IPS-15b (cell line): ENCODE measurements at regions not wholly inside any gene's neighbourhood (a gene's known extent, or its start where the extent isn't known, plus 50 kb on each side); places are given as distances from the start of the nearest gene placed in this dataset.

ENCODE experiments used
- H3K27me3 ChIP-seq: one replicate; pipeline ENCODE4 v1.6.1; 2013; ENCODE audit warnings: low read length; ENCODE audit not compliant: control insufficient read depth, insufficient read depth
- H3K36me3 ChIP-seq: one replicate; pipeline ENCODE4 v1.6.1; 2013; ENCODE audit warnings: low read length; ENCODE audit not compliant: control insufficient read depth, insufficient read depth
- H3K4me1 ChIP-seq: one replicate; pipeline ENCODE4 v1.6.1; 2013; ENCODE audit warnings: mild to moderate bottlenecking, low read length; ENCODE audit not compliant: control insufficient read depth, insufficient read depth
- H3K4me3 ChIP-seq: one replicate; pipeline ENCODE4 v1.5.1; 2013; ENCODE audit warnings: low read depth, low read length
- H3K9ac ChIP-seq: one replicate; pipeline ENCODE4 v1.6.1; 2013; ENCODE audit warnings: low read depth, mild to moderate bottlenecking, low read length
- H3K9me3 ChIP-seq: one replicate; pipeline ENCODE4 v1.6.1; 2013; ENCODE audit warnings: mild to moderate bottlenecking, low read length; ENCODE audit not compliant: control insufficient read depth, insufficient read depth

DNA sequence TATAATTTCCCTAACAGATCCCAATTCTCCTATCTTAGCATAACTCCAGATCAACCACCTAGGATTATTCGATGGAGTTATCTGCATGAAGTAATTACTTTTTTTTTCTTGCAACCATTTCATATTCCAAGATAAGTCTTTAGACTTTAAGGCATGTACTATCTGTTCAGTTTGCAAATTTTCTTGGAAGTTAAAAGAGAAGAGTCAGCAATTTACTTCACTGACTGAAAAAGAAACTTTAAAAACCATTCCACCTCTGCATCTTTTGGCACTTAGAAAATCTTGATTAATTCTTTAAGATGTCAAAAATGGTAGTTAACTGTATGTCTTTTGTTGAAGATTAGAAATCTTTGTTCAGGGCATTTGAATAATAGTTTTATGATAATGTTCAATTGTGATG lies 830.5 kb upstream of the KLHL29 start:
- H3K27me3 ChIP-seq, result no peaks in the 10 kb centered on the region
- H3K36me3 ChIP-seq, result no peaks in the 10 kb centered on the region
- H3K4me3 ChIP-seq, result no peak overlapping the region
- H3K9me3 ChIP-seq, result no peaks in the 10 kb centered on the region
- H3K4me1 ChIP-seq, result no peaks in the 10 kb centered on the region
- H3K9ac ChIP-seq, result no peak overlapping the region

DNA sequence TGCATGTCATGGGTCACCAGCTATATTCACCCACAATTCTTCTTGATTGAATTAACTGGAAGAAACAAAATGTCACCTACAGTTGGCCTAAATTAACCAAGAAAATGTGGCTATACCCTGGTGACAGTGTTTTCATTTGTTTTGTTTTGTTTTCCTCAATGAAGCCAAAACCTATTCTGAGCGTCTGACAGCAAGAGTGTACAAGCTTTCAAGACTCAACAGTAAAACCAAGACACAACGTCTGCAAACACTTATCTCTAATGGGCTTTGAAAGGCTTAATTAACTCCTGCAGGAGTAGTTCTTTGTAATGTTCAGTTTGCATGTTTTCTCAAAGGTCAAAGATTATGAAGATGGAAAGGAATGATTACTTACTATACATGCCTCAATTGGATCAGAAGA lies 827.6 kb upstream of the KLHL29 start:
- H3K27me3 ChIP-seq, result no peaks in the 10 kb centered on the region
- no peak overlapping the region for H3K9ac ChIP-seq
- H3K9me3 ChIP-seq, result no peaks in the 10 kb centered on the region
- no peaks in the 10 kb centered on the region for H3K4me1 ChIP-seq
- H3K4me3 ChIP-seq, result no peak overlapping the region
- no peaks in the 10 kb centered on the region for H3K36me3 ChIP-seq

DNA sequence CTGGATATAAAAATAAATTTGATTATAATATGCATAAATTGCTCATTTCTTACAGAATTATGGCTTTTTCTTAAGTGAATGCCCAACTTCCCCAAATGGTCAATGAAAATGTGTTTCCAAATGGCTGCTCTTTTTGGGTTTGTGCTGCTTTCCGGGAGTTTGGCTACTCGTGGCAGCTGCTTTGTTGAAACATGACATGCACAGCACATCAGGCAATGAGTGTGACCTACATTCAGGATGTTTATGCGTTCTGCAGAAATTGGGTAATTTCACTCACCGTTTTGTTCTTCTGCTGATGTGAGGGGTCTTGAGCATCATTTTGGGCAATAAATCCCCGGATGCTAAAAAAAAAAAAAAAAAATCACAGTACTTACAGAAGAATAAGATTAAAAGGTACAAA lies 825.0 kb upstream of the KLHL29 start:
- Histone ChIP-seq H3K4me3 (no peak overlapping the region), H3K9ac (no peak overlapping the region), H3K4me1 (no peaks in the 10 kb centered on the region), H3K27me3 (no peaks in the 10 kb centered on the region), H3K36me3 (no peaks in the 10 kb centered on the region), H3K9me3 (no peaks in the 10 kb centered on the region)

DNA sequence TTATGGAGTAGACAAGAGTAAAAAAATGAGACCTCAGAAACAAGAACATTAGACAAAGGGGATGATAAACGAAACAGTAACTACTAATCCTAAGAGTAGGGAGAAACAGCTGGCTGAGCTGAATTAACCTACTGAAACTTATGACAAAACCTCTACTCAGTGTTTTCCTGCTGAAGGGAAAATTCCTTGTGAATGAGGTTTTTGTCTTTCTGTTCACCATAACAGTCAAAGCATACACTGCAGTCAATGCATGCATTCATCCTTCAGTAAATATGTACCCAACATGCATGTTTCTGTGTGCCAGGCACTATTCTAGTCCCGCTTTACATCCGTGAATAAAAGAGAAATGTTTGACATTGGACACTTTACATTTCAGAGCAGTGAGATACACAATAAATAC lies 805.6 kb upstream of the KLHL29 start:
- H3K36me3 ChIP-seq, result no peaks in the 10 kb centered on the region
- no peaks in the 10 kb centered on the region for H3K27me3 ChIP-seq
- H3K4me1 ChIP-seq, result no peaks in the 10 kb centered on the region
- H3K9me3 ChIP-seq, result peaks cover 12% of the 10 kb centered on the region
- no peak overlapping the region for H3K9ac ChIP-seq
- H3K4me3 ChIP-seq, result no peak overlapping the region

DNA sequence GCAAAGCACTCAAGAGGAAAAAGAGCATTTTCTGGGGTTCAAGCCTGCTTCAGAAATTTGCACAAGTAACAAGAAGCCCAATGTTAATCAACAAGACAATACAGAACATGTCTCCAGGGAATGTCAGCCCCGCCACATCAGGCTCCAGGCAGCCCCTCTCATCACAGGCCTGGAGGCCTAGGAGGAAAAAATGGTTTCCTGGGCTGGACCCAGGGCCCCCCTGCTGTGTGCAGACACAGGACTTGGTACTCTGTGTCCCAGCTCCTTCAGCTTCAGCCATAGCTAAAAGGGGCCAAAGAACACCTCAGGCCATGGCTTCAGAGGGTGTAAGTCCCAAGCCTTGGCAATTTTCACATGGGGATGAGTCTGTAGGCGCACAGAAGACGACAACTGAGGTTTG lies 802.9 kb upstream of the KLHL29 start:
- Histone ChIP-seq H3K36me3 (no peaks in the 10 kb centered on the region), H3K4me1 (no peaks in the 10 kb centered on the region), H3K9me3 (peaks cover 12% of the 10 kb centered on the region), H3K27me3 (no peaks in the 10 kb centered on the region), H3K9ac (no peak overlapping the region), H3K4me3 (no peak overlapping the region)

DNA sequence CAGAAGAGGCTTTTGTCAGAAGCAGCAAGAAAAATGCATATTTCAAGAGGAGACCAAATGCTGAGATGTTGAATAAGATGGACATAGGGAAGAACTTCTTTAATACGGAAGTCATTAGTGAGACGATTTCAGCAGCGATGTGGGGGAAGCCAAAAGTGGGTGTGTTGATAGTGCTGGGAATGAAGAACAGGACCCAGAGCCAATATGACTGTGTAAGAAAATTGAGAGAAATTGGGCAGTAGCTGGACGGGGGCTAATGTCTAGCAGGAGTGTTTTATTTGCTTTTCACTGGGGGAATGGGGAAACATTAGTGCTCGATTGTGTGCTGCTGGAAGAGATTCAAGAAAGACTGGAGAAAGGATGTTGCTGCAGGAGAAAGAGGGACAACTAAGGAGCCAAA lies 788.7 kb upstream of the KLHL29 start:
- H3K4me3 ChIP-seq, result no peak overlapping the region
- H3K4me1 ChIP-seq, result no peaks in the 10 kb centered on the region
- H3K9ac ChIP-seq, result no peak overlapping the region
- H3K27me3 ChIP-seq, result no peaks in the 10 kb centered on the region
- H3K36me3 ChIP-seq, result no peaks in the 10 kb centered on the region
- H3K9me3 ChIP-seq, result no peaks in the 10 kb centered on the region

DNA sequence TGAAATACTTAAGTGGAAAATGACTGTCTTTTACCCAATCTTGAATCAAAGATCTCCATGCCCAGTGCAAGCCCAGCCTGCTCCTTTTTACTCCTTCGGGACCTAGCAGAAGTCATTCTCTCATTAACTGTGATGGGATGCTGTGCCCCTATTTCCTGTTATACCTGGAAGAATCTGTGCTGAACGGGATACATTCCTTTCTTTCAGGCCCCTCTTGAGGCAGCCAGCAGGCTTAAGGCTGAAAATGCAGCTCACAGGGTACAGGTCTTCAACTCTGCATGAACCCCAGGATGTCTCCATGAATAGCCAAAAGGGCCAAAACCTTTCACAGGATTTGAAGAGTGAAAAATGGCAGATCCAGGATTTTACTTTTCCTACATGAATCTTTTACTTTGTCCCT lies 784.8 kb upstream of the KLHL29 start:
- Histone ChIP-seq H3K36me3 (no peaks in the 10 kb centered on the region), H3K9me3 (no peaks in the 10 kb centered on the region), H3K4me3 (no peak overlapping the region), H3K4me1 (no peaks in the 10 kb centered on the region), H3K9ac (no peak overlapping the region), H3K27me3 (no peaks in the 10 kb centered on the region)

DNA sequence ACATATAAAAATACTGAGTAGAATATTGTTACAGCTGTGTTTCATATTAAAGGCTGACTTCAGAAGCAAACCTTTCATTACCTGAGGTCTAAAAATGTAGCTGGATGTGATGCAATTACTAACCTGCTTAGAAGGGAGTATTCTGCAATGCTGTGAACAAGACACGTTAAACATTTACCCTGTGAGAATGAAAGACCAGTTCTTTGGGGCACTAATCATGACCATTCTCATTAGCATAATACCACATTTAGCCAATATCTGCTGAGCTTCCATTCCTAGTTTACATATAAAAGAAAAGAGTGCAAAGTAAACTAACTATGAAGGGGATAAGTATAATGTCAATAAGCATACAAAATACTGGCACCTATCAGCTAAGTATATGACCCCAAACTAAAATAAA lies 784.0 kb upstream of the KLHL29 start:
- H3K27me3 ChIP-seq, result no peaks in the 10 kb centered on the region
- no peaks in the 10 kb centered on the region for H3K9me3 ChIP-seq
- no peak overlapping the region for H3K9ac ChIP-seq
- H3K4me1 ChIP-seq, result no peaks in the 10 kb centered on the region
- no peak overlapping the region for H3K4me3 ChIP-seq
- H3K36me3 ChIP-seq, result no peaks in the 10 kb centered on the region

DNA sequence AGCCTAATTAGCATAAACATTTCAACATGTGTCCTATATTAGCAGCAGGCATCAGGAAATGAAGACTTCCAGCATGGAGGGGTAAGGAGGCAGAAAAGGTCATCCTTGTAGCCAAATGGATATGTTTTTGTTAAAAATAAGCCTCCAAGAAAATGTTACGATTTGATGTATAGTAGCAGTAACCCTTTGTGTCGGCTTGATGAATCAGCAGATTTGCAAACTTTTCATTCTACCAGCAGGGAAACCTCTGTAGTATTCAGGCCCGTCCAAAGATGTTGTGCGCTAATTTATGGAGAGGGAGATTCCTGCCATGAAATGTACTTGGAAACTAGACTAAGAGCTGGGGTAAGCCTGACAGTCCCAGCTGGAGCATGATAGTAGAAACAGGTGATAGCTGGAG lies 780.8 kb upstream of the KLHL29 start:
- Histone ChIP-seq H3K4me3 (no peak overlapping the region), H3K9ac (no peak overlapping the region), H3K4me1 (no peaks in the 10 kb centered on the region), H3K9me3 (no peaks in the 10 kb centered on the region), H3K27me3 (no peaks in the 10 kb centered on the region), H3K36me3 (no peaks in the 10 kb centered on the region)

DNA sequence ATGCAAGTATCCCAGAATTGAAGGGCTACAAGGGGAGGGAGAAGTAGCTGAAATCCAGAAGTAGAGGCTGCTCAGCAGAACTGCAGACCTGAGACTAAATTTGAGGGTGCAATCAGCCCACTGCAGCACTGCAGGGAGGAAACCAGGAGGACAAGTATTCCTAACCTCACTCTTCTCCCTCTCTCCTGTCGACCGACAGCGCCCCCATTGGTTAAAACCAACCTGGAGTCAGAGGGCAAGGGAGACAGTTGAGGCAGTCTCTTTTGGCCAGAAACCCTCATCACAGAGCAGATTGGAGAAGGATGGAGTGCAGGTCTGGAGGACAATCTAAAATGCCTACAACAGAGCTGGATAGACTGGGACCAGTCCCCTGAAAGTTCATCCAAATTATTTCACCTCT lies 768.9 kb upstream of the KLHL29 start:
- Histone ChIP-seq H3K4me3 (no peak overlapping the region), H3K4me1 (no peaks in the 10 kb centered on the region), H3K9ac (no peak overlapping the region), H3K9me3 (no peaks in the 10 kb centered on the region), H3K36me3 (no peaks in the 10 kb centered on the region), H3K27me3 (no peaks in the 10 kb centered on the region)

DNA sequence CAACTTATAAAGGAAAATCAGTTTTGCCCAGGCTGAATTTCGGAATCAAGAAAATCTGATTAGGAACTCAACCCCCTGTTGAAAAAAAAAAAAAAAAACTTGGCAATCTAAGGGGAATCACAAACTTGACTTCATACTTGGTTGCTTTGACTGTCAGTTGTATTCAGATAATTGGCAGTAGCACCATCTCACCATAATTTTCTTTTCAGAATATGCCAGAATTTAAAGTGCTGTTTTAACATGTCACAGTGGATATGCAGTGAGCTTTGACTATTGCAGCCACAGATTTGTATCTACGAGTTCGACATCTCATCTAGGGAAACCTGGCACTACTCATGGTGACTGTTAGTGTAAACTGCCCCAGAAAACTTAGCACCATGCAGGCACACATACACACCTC lies 761.4 kb upstream of the KLHL29 start:
- Histone ChIP-seq H3K4me3 (no peak overlapping the region), H3K9ac (no peak overlapping the region), H3K9me3 (no peaks in the 10 kb centered on the region), H3K4me1 (no peaks in the 10 kb centered on the region), H3K36me3 (no peaks in the 10 kb centered on the region), H3K27me3 (no peaks in the 10 kb centered on the region)

DNA sequence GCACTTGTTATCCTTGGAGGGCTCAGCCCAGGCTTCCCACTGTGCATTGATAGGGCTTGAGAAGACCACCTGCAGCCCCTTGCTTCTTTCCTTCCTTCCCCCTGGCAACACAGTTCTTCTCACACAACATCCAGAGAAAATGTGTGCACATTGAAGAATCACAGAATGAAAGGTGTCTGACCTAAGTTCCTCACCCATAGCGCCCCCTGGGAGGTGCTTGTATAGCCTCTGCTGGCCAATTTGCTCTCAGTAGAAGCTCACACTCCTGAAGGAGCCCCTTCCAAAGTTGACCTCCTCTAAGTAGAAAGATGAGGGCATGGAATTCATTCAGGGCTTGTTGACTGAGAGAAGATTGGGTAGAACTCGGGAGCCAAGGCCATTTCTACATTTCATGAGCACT lies 758.4 kb upstream of the KLHL29 start:
- H3K9me3 ChIP-seq, result no peaks in the 10 kb centered on the region
- no peaks in the 10 kb centered on the region for H3K4me1 ChIP-seq
- H3K36me3 ChIP-seq, result no peaks in the 10 kb centered on the region
- H3K4me3 ChIP-seq, result no peak overlapping the region
- H3K27me3 ChIP-seq, result no peaks in the 10 kb centered on the region
- no peak overlapping the region for H3K9ac ChIP-seq

DNA sequence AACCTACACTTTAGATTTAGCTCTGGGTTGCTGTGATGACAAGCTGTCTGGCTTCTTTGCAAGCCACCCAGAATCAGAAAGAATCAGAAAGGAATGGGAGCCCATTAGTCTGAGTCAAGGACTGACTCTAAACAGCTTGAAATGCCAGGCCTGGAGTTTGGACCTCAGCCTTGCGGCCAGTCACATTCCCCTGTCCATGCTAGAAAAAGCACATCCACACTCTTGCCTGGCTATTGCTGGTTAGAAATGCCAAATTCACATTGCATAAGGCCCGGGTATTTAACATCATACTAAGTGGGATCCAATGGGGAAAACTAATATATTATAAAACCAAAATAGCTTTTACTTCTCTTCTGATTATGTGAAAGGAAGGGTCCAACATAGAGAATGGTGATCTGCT lies 756.8 kb upstream of the KLHL29 start:
- no peaks in the 10 kb centered on the region for H3K4me1 ChIP-seq
- H3K9me3 ChIP-seq, result no peaks in the 10 kb centered on the region
- H3K9ac ChIP-seq, result no peak overlapping the region
- H3K36me3 ChIP-seq, result no peaks in the 10 kb centered on the region
- no peaks in the 10 kb centered on the region for H3K27me3 ChIP-seq
- H3K4me3 ChIP-seq, result no peak overlapping the region
